Chondrocyte (in vitro differentiated cells): ENCODE measurements at regions not wholly inside any gene's neighbourhood (a gene's known extent, or its start where the extent isn't known, plus 50 kb on each side); places are given as distances from the start of the nearest gene placed in this dataset.

Experiments used
- DNase-seq: peaks from one replicate; pipeline ENCODE4 v3.0.0; 2021; ENCODE audit warnings: mixed read lengths, low spot score
- H3K27ac Mint-ChIP-seq: one replicate; pipeline ENCODE4 v1.8.0; 2021; ENCODE audit warnings: mild to moderate bottlenecking, moderate library complexity, mixed read lengths; ENCODE audit not compliant: unreplicated experiment
- H3K27me3 Mint-ChIP-seq: 2 replicates; pipeline ENCODE4 v1.8.0; 2021; ENCODE audit warnings: low read depth, mixed read lengths
- H3K36me3 Mint-ChIP-seq: 2 replicates; pipeline ENCODE4 v1.8.0; 2021; ENCODE audit warnings: low read depth, mixed read lengths
- H3K4me1 Mint-ChIP-seq: 2 replicates; pipeline ENCODE4 v1.8.0; 2021; ENCODE audit warnings: low read depth, mild to moderate bottlenecking, mixed read lengths
- H3K4me3 Mint-ChIP-seq: one replicate; pipeline ENCODE4 v1.8.0; 2021; ENCODE audit warnings: mild to moderate bottlenecking, moderate library complexity, mixed read lengths; ENCODE audit not compliant: unreplicated experiment
- H3K9me3 Mint-ChIP-seq: 2 replicates; pipeline ENCODE4 v1.8.0; 2021; ENCODE audit warnings: low read depth, mixed read lengths
- CTCF ChIP-seq: fragments of 200-600 bp; sonication (generic); IDR thresholded peaks from 2 replicates; pipeline ENCODE4 v1.5.0; 2021; ENCODE audit warnings: antibody characterized with exemption, mild to moderate bottlenecking, moderate library complexity

GRCh38 chr19:28966737-28967399 lies 246.1 kb downstream of the UQCRFS1 start:
- no peak for DNase-seq
- Mint-ChIP-seq H3K36me3 (no peaks in the 10 kb centered on the region), H3K9me3 (no peaks in the 10 kb centered on the region), H3K27me3 (no peaks in the 10 kb centered on the region), H3K4me3 (no peak overlapping the region), H3K27ac (peak overlapping the region; percentile 62), H3K4me1 (peaks cover 70% of the 10 kb centered on the region)
- no peak for TF ChIP-seq CTCF

DNA sequence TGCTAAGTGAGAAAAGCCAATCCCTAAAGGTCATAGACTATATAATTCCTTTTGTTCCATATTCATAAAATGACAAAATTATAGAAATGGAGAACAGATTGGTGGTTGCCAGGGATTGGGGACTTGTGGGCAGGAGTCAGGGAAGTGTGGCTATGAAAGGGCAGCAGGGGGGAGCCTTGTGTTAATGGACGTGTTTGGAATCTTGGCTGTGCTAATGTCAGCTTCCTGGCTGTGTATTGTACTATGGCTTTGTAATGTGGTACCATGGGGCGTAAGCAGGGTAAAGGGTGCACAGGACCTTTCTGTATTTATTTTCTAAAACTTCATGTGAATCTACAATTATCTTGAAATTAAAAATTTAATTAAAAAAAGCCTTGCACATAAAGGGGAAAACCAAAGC lies 248.5 kb downstream of the UQCRFS1 start:
- TF ChIP-seq CTCF: no peak
- peaks cover 72% of the 10 kb centered on the region for H3K4me1 Mint-ChIP-seq
- no peak overlapping the region for H3K4me3 Mint-ChIP-seq
- no peak for DNase-seq
- no peaks in the 10 kb centered on the region for H3K36me3 Mint-ChIP-seq
- no peaks in the 10 kb centered on the region for H3K27me3 Mint-ChIP-seq
- peaks cover 4% of the 10 kb centered on the region for H3K9me3 Mint-ChIP-seq
- no peak overlapping the region for H3K27ac Mint-ChIP-seq

DNA sequence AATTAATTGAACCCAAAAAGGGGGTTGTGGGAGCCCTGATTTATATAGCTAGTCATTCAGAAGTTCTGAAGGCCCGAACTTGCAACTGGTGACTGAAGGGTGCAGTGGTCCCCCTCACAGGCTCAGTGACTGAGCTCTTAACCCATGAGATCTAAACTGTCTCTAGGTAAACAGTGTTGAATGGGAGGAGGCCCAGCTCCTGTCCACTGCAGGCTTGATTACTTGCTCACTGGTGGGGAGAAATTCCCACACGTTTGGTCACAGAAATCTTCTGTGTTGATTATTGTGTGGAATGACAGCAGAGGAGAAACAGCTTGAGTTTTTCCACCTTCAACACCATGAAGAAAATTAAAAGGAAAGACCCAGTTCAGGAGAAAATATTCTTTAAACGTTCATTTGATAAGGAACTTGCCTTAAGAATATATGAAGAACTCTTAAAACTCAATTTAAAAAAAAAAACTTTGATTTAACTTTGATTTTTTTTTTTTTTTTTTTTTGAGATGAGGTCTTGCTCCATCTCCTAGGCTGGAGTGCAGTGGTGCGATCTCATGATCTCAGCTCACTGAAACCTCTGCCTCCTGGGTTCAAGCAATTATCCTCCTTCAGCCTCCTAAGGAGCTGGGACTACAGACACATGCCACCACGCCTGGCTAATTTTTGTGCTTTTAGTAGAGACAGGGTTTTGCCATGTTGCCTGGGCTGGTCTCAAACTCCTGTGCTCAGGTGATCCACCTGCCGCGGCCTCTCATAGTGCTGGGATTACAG lies 249.3 kb downstream of the UQCRFS1 start:
- Mint-ChIP-seq H3K9me3 (peaks cover 4% of the 10 kb centered on the region), H3K4me1 (peaks cover 72% of the 10 kb centered on the region), H3K27me3 (no peaks in the 10 kb centered on the region), H3K36me3 (no peaks in the 10 kb centered on the region), H3K4me3 (no peak overlapping the region), H3K27ac (peak overlapping the region; percentile 27)
- no peak for TF ChIP-seq CTCF
- no peak for DNase-seq

DNA sequence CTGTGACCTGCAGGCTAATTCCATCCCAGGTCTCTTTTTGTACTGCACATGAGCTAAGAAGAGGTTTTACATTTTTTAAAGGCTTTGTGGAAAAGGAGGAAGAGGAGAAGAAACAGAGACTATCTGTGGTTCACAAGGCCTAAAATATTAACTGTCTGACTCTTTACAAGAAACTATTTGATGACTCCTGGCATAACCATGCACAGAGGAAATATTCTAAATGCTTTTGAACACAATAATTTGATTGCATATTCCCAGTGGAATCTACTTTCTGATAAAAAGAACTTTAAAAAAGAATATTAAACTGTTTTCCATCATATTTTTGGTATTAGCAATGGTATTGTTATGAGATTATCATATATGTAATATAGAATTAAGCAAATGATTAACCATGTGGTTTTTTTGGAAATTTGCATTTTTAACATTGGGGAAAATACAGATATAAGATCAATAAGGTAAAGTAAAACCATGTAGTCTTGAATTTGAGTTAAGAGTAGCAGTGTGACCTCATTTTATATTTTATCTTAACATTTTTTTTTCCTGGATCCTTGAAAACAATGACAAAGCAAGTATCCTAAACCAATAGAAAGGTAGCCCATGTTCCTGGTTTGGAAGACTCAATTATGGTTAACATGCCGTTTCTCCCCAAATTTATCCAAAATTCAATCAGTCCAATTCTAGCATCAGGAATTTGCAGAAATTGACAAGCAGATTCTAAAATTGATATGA lies 251.0 kb downstream of the UQCRFS1 start:
- Mint-ChIP-seq H3K27ac (peak overlapping the region; percentile 88), H3K9me3 (peaks cover 7% of the 10 kb centered on the region), H3K27me3 (no peaks in the 10 kb centered on the region), H3K36me3 (no peaks in the 10 kb centered on the region), H3K4me1 (peaks cover 64% of the 10 kb centered on the region), H3K4me3 (no peak overlapping the region)
- DNase-seq: no peak
- no peak for TF ChIP-seq CTCF

DNA sequence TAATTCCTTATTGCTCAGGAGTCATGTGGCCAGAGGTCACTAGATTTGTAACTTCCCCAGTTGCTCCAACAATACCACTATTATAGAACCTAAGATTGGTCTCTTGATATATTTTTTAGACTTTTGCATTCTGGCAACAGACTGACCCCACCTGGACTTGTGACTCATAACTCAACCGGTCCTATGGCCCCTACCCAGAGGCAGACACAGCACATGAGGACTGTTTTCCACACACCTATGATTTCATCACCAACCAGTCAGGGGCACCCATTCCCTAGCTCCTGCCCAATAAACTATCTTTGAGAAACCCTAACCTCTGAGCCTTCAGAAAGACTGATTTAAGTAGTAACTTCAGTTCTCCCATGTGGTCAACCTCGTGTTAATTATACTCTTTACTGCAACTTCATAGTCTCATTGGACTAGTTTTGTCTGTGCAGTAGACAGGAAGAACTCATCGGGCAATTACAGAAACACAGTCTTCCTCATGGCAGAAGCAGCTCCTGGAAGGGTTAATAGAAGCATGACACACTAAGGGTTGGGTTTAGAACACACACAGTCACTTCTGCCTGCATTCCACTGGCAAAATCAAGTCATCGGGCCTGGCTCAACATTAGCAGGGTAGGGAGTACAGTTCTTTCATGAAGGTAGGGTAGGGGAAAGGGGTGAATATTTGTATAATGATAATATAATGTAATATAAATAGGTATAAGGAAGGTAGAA lies 251.8 kb downstream of the UQCRFS1 start:
- Mint-ChIP-seq H3K36me3 (no peaks in the 10 kb centered on the region), H3K4me3 (no peak overlapping the region), H3K27me3 (no peaks in the 10 kb centered on the region), H3K9me3 (peaks cover 7% of the 10 kb centered on the region), H3K4me1 (peaks cover 62% of the 10 kb centered on the region), H3K27ac (peak overlapping the region; percentile 88)
- no peak for DNase-seq
- no peak for TF ChIP-seq CTCF
